ENCODE measurements at regions not wholly inside any gene's neighbourhood (a gene's known extent, or its start where the extent isn't known, plus 50 kb on each side); places are given as distances from the start of the nearest gene placed in this dataset.

- no peak for DNase-seq
Observed at GRCh38 chr7:42858570-42858969, 53.3 kb downstream of the C7orf25 start.

GRCh38 chr7:42856605-42856987 lies 55.3 kb downstream of the C7orf25 start:
- DNase-seq, result no peak

GRCh38 chr7:42854571-42855118 lies 57.2 kb downstream of the C7orf25 start:
- DNase-seq, result no peak

- DNase-seq, result no peak
Observed at GRCh38 chr7:42852531-42852930, 59.3 kb downstream of the C7orf25 start.

- no peak for DNase-seq
Observed at GRCh38 chr7:42843205-42843800, 68.6 kb downstream of the C7orf25 start.

GRCh38 chr7:42834676-42835075 lies 77.2 kb downstream of the C7orf25 start:
- DNase-seq, result no peak

- DNase-seq, result no peak
Observed at GRCh38 chr7:42833411-42833810, 78.5 kb downstream of the C7orf25 start.

GRCh38 chr7:42832667-42833066 lies 79.2 kb downstream of the C7orf25 start:
- DNase-seq, result no peak

- no peak for DNase-seq
Observed at GRCh38 chr7:42831718-42832522, 80.0 kb downstream of the C7orf25 start.

- DNase-seq, result no peak
Observed at GRCh38 chr7:42831006-42831717, 80.7 kb downstream of the C7orf25 start.

- no peak for DNase-seq
Observed at GRCh38 chr7:42812779-42813178, 99.1 kb downstream of the C7orf25 start.

- no peak for DNase-seq
Observed at GRCh38 chr7:42805601-42806000, 106.3 kb downstream of the C7orf25 start.

GRCh38 chr7:42794673-42795072 lies 117.2 kb downstream of the C7orf25 start:
- DNase-seq, result no peak

- no peak for DNase-seq
Observed at GRCh38 chr7:42792841-42793240, 119.0 kb downstream of the C7orf25 start.

- no peak for DNase-seq
Observed at GRCh38 chr7:42790196-42790595, 121.7 kb downstream of the C7orf25 start.

- DNase-seq, result no peak
Observed at GRCh38 chr7:42774436-42774835, 137.4 kb downstream of the C7orf25 start.

- DNase-seq, result no peak
Observed at GRCh38 chr7:42770114-42770513, 141.8 kb downstream of the C7orf25 start.

- DNase-seq, result no peak
Observed at GRCh38 chr7:42768045-42768444, 143.8 kb downstream of the C7orf25 start.

- no peak for DNase-seq
Observed at GRCh38 chr7:42766782-42767423, 145.0 kb downstream of the C7orf25 start.

- DNase-seq, result no peak
Observed at GRCh38 chr7:42765931-42766330, 145.9 kb downstream of the C7orf25 start.

- no peak for DNase-seq
Observed at GRCh38 chr7:42763137-42763551, 148.7 kb downstream of the C7orf25 start.

GRCh38 chr7:42761486-42761885 lies 150.4 kb downstream of the C7orf25 start:
- no peak for DNase-seq

GRCh38 chr7:42758124-42758523 lies 153.7 kb downstream of the C7orf25 start:
- no peak for DNase-seq
